ENCODE measurements at regions not wholly inside any gene's neighbourhood (a gene's known extent, or its start where the extent isn't known, plus 50 kb on each side); places are given as distances from the start of the nearest gene placed in this dataset.

DNA sequence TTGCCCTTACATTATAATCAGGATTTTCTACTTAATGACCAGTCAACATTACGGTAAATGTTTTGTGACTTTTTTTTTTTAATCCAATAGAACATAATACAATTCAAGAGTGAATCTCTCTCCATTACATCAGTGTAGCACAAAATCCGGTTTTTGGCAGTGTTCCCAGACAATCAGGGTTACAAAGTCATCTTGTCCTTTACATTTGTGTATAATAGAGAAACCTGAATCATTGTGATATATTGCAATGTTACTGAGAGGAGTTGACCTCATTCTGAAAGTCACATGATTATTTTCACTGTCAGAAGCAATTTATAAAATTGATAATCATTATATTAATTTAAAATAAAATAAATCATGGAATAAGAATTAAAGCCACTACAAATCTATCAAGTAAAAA lies 1346.0 kb upstream of the SPRY2 start:
- H3K4me3 ChIP-seq (ENCODE audit: low read depth, low read length) = no peak overlapping the region
- TF ChIP-seq, protein P1, sequence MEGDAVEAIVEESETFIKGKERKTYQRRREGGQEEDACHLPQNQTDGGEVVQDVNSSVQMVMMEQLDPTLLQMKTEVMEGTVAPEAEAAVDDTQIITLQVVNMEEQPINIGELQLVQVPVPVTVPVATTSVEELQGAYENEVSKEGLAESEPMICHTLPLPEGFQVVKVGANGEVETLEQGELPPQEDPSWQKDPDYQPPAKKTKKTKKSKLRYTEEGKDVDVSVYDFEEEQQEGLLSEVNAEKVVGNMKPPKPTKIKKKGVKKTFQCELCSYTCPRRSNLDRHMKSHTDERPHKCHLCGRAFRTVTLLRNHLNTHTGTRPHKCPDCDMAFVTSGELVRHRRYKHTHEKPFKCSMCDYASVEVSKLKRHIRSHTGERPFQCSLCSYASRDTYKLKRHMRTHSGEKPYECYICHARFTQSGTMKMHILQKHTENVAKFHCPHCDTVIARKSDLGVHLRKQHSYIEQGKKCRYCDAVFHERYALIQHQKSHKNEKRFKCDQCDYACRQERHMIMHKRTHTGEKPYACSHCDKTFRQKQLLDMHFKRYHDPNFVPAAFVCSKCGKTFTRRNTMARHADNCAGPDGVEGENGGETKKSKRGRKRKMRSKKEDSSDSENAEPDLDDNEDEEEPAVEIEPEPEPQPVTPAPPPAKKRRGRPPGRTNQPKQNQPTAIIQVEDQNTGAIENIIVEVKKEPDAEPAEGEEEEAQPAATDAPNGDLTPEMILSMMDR (IDR thresholded peaks at IDR 0.05; ENCODE audit: low read depth, low read length) = no peak

DNA sequence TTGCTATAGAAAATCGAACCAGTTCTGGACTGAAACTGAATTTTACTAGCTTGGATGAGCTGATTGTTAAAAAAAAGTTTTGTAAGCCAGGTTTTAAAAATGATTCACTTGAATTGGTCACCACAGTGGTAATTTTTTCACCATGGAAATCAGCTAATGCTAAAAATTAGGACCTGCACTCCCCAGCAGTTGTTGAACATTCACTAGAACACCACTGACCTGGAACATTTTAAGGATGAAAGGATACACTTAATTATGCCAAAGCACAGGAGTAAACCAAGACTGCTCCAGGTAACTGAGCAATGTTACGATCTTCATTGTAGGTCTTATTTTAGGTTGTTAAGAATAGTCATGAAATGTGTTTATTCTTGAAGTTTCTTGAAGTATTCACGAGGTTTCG lies 1342.6 kb upstream of the SPRY2 start:
- TF ChIP-seq, protein P1 (IDR thresholded peaks at IDR 0.05; ENCODE audit: low read depth, low read length) = no peak
- H3K4me3 ChIP-seq (ENCODE audit: low read depth, low read length) = no peak overlapping the region

DNA sequence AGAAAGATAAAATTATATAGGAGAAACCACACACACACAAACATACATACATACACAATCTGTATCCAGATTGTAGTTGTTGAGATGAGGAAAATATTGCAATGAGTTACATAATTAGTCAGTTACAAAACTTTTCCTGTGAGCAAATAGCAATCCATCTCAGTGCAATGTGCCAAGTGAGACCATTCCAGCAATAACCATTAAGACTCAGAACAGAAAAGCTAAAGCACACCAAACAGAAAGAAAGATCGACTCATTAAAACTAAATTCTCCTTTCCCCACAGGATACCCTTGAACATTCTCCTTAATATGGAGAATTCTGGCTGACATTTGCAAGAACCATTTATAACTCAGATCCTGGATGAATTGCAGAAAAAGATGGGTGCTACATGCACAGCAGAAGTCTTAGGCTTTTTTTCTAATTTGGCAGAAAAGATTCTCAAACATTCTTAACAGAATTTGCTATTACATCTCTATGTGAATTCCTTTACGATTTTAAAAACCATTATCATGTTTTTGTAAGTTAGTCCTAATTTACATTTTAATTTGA lies 1341.2 kb upstream of the SPRY2 start:
- no peak overlapping the region for H3K4me3 ChIP-seq (ENCODE audit: low read depth, low read length)
- TF ChIP-seq, protein P1 (IDR thresholded peaks at IDR 0.05; ENCODE audit: low read depth, low read length) = no peak

DNA sequence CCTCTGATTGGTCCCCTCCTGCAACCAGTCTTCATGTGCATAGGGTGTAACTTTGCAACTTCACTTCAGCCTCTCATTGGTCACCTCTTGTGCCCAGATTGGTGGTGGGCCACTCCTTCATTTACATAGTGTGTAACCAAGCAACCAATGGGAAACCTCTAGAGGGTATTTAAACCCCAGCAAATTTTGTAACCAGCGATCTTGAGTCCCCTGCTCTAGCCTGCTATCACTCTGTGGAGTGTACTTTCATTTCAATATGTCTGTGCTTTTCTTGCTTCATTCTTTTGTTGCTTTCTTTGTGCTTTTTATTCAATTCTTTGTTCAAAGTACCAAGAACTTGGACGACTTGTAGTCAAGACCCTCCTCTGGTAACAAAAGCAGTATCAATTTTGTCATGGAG lies 1336.9 kb upstream of the SPRY2 start:
- H3K4me3 ChIP-seq (ENCODE audit: low read depth, low read length) = no peak overlapping the region
- TF ChIP-seq, protein P1 (IDR thresholded peaks at IDR 0.05; ENCODE audit: low read depth, low read length) = no peak

DNA sequence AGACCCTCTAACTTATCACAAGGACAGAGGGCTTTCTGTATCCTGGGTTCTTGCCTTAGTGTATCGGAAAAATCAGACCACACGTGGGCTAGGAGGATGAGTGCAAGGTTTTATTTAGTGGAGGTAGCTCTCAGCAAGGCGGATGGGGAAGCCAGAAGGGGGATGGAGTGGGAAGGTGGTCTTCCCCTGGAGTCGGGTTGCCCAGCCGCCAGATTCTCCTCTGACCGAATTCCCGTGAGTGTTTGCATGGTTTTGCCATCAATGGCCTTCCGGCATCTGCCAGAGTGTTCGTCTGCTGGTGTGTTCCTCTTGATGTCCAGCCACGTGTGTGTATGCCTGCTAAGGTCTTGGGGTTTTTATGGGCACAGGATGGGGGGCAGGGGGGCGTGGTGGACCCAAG lies 1335.1 kb upstream of the SPRY2 start:
- TF ChIP-seq, protein P1 (IDR thresholded peaks at IDR 0.05; ENCODE audit: low read depth, low read length) = no peak
- no peak overlapping the region for H3K4me3 ChIP-seq (ENCODE audit: low read depth, low read length)

DNA sequence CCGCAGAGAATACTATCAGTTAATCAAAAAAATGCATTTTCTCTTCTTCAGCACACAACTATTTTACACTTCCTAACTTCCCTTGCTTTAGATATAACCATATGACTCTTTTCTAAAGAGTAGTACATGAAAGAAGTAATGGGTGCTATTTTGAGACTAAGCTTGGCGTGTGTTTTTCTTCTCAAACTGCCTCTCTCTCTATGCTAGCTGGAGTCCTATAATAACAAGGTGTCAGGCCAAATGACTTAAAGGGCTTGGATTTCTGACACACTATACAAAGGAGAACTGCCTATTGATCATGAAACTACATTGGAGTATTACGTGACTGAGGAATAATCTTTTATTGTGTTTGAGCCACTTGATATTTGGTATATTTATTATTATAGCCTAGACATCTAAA lies 1330.1 kb upstream of the SPRY2 start:
- H3K4me3 ChIP-seq (ENCODE audit: low read depth, low read length) = no peak overlapping the region

DNA sequence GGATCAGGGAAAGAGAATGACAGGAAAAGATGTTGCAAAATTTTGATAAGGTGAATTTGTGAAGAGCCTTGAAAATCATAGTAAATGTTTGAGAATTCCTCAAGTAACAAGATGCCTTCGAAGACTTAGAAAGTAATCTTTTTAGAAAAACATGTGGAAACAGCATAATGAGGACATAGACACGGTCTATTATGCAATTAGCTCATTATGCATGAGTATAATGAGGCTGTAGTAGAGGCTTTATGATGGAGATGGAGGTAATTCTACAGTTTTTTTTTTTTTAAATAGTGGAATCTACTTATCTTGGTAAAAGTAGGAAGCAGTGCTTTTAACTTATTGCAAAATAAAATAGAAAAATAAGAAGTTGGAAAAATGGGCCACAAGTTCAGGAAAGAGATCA lies 1329.1 kb upstream of the SPRY2 start:
- no peak overlapping the region for H3K4me3 ChIP-seq (ENCODE audit: low read depth, low read length)
- TF ChIP-seq, protein P1 (IDR thresholded peaks at IDR 0.05; ENCODE audit: low read depth, low read length) = no peak

More for the DNA sequence above, 1330.1 kb upstream of the SPRY2 start:
- TF ChIP-seq, protein P1 (IDR thresholded peaks at IDR 0.05; ENCODE audit: low read depth, low read length) = no peak

Measured in WI38 (cell line).